Skeletal muscle satellite cell (primary cell): ENCODE measurements at regions not wholly inside any gene's neighbourhood (a gene's known extent, or its start where the extent isn't known, plus 50 kb on each side); places are given as distances from the start of the nearest gene placed in this dataset.

Source experiments
- H3K27me3 ChIP-seq: 2 replicates; pipeline ENCODE4 v1.7.0; 2013; ENCODE audit warnings: low read length; ENCODE audit not compliant: control insufficient read depth, insufficient read depth
- H3K36me3 ChIP-seq: 2 replicates; pipeline ENCODE4 v1.7.0; 2013; ENCODE audit warnings: mild to moderate bottlenecking, control low read depth, low read length; ENCODE audit not compliant: insufficient read depth
- H3K4me1 ChIP-seq: 2 replicates; pipeline ENCODE4 v1.7.0; 2013; ENCODE audit warnings: low read length; ENCODE audit not compliant: control insufficient read depth, insufficient read depth
- H3K4me2 ChIP-seq: 2 replicates; pipeline ENCODE4 v1.7.0; 2013; ENCODE audit warnings: mild to moderate bottlenecking, low read length
- H3K4me3 ChIP-seq: 2 replicates; pipeline ENCODE4 v1.7.0; 2013; ENCODE audit warnings: low read length
- H3K9ac ChIP-seq: 2 replicates; pipeline ENCODE4 v1.7.0; 2013; ENCODE audit warnings: mild to moderate bottlenecking, low read depth, low read length, moderate library complexity
- H3K9me3 ChIP-seq: replicated peaks from 2 replicates; pipeline ENCODE4 v1.7.0; 2013; ENCODE audit warnings: mild to moderate bottlenecking, control low read depth, low read length

- H3K9ac ChIP-seq = no peak overlapping the region
- no peaks in the 10 kb centered on the region for H3K36me3 ChIP-seq
- no peaks in the 10 kb centered on the region for H3K27me3 ChIP-seq
- no peaks in the 10 kb centered on the region for H3K9me3 ChIP-seq
- no peaks in the 10 kb centered on the region for H3K4me1 ChIP-seq
- H3K4me3 ChIP-seq = no peak overlapping the region
- no peak overlapping the region for H3K4me2 ChIP-seq
Observed at GRCh38 chr7:114217026-114217806, 197.4 kb upstream of the FOXP2 start.

GRCh38 chr7:114214466-114214865 lies 200.1 kb upstream of the FOXP2 start:
- no peaks in the 10 kb centered on the region for H3K4me1 ChIP-seq
- H3K4me2 ChIP-seq = no peak overlapping the region
- H3K27me3 ChIP-seq = no peaks in the 10 kb centered on the region
- no peak overlapping the region for H3K4me3 ChIP-seq
- no peaks in the 10 kb centered on the region for H3K36me3 ChIP-seq
- H3K9me3 ChIP-seq = no peaks in the 10 kb centered on the region
- no peak overlapping the region for H3K9ac ChIP-seq

- no peak overlapping the region for H3K4me3 ChIP-seq
- no peak overlapping the region for H3K4me2 ChIP-seq
- H3K9me3 ChIP-seq = no peaks in the 10 kb centered on the region
- no peaks in the 10 kb centered on the region for H3K27me3 ChIP-seq
- H3K36me3 ChIP-seq = no peaks in the 10 kb centered on the region
- no peak overlapping the region for H3K9ac ChIP-seq
- no peaks in the 10 kb centered on the region for H3K4me1 ChIP-seq
Observed at GRCh38 chr7:114212721-114213429, 201.7 kb upstream of the FOXP2 start.

GRCh38 chr7:114209968-114210367 lies 204.6 kb upstream of the FOXP2 start:
- no peak overlapping the region for H3K9ac ChIP-seq
- H3K36me3 ChIP-seq = no peaks in the 10 kb centered on the region
- no peaks in the 10 kb centered on the region for H3K9me3 ChIP-seq
- no peak overlapping the region for H3K4me2 ChIP-seq
- no peaks in the 10 kb centered on the region for H3K4me1 ChIP-seq
- no peak overlapping the region for H3K4me3 ChIP-seq
- no peaks in the 10 kb centered on the region for H3K27me3 ChIP-seq

- Histone ChIP-seq H3K4me2 (no peak overlapping the region), H3K9me3 (no peaks in the 10 kb centered on the region), H3K4me3 (no peak overlapping the region), H3K36me3 (no peaks in the 10 kb centered on the region), H3K4me1 (no peaks in the 10 kb centered on the region), H3K27me3 (no peaks in the 10 kb centered on the region), H3K9ac (no peak overlapping the region)
Observed at GRCh38 chr7:114206688-114207087, 207.9 kb upstream of the FOXP2 start.

GRCh38 chr7:114196517-114196916 lies 218.1 kb upstream of the FOXP2 start:
- no peak overlapping the region for H3K4me3 ChIP-seq
- no peaks in the 10 kb centered on the region for H3K36me3 ChIP-seq
- no peaks in the 10 kb centered on the region for H3K9me3 ChIP-seq
- H3K4me2 ChIP-seq = no peak overlapping the region
- no peaks in the 10 kb centered on the region for H3K27me3 ChIP-seq
- no peak overlapping the region for H3K9ac ChIP-seq
- H3K4me1 ChIP-seq = no peaks in the 10 kb centered on the region

- Histone ChIP-seq H3K9me3 (no peaks in the 10 kb centered on the region), H3K36me3 (no peaks in the 10 kb centered on the region), H3K4me1 (no peaks in the 10 kb centered on the region), H3K27me3 (no peaks in the 10 kb centered on the region), H3K4me2 (no peak overlapping the region), H3K9ac (no peak overlapping the region), H3K4me3 (no peak overlapping the region)
Observed at GRCh38 chr7:114190387-114190786, 224.2 kb upstream of the FOXP2 start.

- Histone ChIP-seq H3K9me3 (no peaks in the 10 kb centered on the region), H3K4me3 (no peak overlapping the region), H3K9ac (no peak overlapping the region), H3K27me3 (no peaks in the 10 kb centered on the region), H3K36me3 (no peaks in the 10 kb centered on the region), H3K4me1 (peaks cover 2% of the 10 kb centered on the region), H3K4me2 (no peak overlapping the region)
Observed at GRCh38 chr7:114183311-114184088, 231.1 kb upstream of the FOXP2 start.

GRCh38 chr7:114182837-114183236 lies 231.8 kb upstream of the FOXP2 start:
- H3K36me3 ChIP-seq = no peaks in the 10 kb centered on the region
- no peaks in the 10 kb centered on the region for H3K9me3 ChIP-seq
- no peak overlapping the region for H3K4me3 ChIP-seq
- no peak overlapping the region for H3K9ac ChIP-seq
- H3K27me3 ChIP-seq = no peaks in the 10 kb centered on the region
- no peak overlapping the region for H3K4me2 ChIP-seq
- H3K4me1 ChIP-seq = peaks cover 2% of the 10 kb centered on the region

GRCh38 chr7:114181280-114181679 lies 233.3 kb upstream of the FOXP2 start:
- Histone ChIP-seq H3K36me3 (no peaks in the 10 kb centered on the region), H3K9ac (no peak overlapping the region), H3K9me3 (no peaks in the 10 kb centered on the region), H3K4me1 (peaks cover 2% of the 10 kb centered on the region), H3K27me3 (no peaks in the 10 kb centered on the region), H3K4me3 (no peak overlapping the region), H3K4me2 (no peak overlapping the region)

- Histone ChIP-seq H3K9ac (no peak overlapping the region), H3K36me3 (no peaks in the 10 kb centered on the region), H3K9me3 (no peaks in the 10 kb centered on the region), H3K27me3 (no peaks in the 10 kb centered on the region), H3K4me1 (peaks cover 2% of the 10 kb centered on the region), H3K4me3 (no peak overlapping the region), H3K4me2 (no peak overlapping the region)
Observed at GRCh38 chr7:114180556-114181266, 233.9 kb upstream of the FOXP2 start.
